Mesendoderm (in vitro differentiated cells): ENCODE measurements at regions not wholly inside any gene's neighbourhood (a gene's known extent, or its start where the extent isn't known, plus 50 kb on each side); places are given as distances from the start of the nearest gene placed in this dataset.

Experiments used
- DNase-seq: peaks from one replicate; pipeline ENCODE4 v3.0.0; 2013
- H2AK5ac ChIP-seq: 2 replicates; pipeline ENCODE4 v1.6.1; 2013; ENCODE audit warnings: low read length, inconsistent platforms
- H2BK120ac ChIP-seq: 2 replicates; pipeline ENCODE4 v1.6.1; 2013; ENCODE audit warnings: low read depth, mild to moderate bottlenecking, low read length, moderate library complexity, mixed read lengths
- H2BK15ac ChIP-seq: replicated peaks from 2 replicates; pipeline ENCODE4 v1.6.1; 2013; ENCODE audit warnings: low read depth, mild to moderate bottlenecking, moderate library complexity
- H2BK5ac ChIP-seq: 2 replicates; pipeline ENCODE4 v1.6.1; 2013; ENCODE audit warnings: low read length, inconsistent platforms
- H3K18ac ChIP-seq: 2 replicates; pipeline ENCODE4 v1.6.1; 2013; ENCODE audit warnings: mild to moderate bottlenecking, low read length, mixed read lengths
- H3K23ac ChIP-seq: one replicate; pipeline ENCODE4 v1.6.1; 2013; ENCODE audit warnings: low read length
- H3K27ac ChIP-seq: 2 replicates; pipeline ENCODE4 v1.5.1; 2013; ENCODE audit warnings: low read depth, mild to moderate bottlenecking, inconsistent platforms, low read length, moderate library complexity
- H3K27me3 ChIP-seq: 2 replicates; pipeline ENCODE4 v1.6.1; 2013; ENCODE audit warnings: low read length, control low read depth, mild to moderate bottlenecking, inconsistent platforms; ENCODE audit not compliant: insufficient read depth, poor library complexity
- H3K36me3 ChIP-seq: 2 replicates; pipeline ENCODE4 v1.6.1; 2013; ENCODE audit warnings: low read length, inconsistent platforms; ENCODE audit not compliant: control insufficient read depth, insufficient read depth
- H3K4ac ChIP-seq: one replicate; pipeline ENCODE4 v1.6.1; 2013; ENCODE audit warnings: low read depth, mild to moderate bottlenecking, low read length, moderate library complexity
- H3K4me1 ChIP-seq: 2 replicates; pipeline ENCODE4 v1.6.1; 2013; ENCODE audit warnings: low read depth, low read length, inconsistent platforms; ENCODE audit not compliant: control insufficient read depth
- H3K4me2 ChIP-seq: 2 replicates; pipeline ENCODE4 v1.6.1; 2013; ENCODE audit warnings: low read length
- H3K4me3 ChIP-seq: 2 replicates; pipeline ENCODE4 v1.5.1; 2013; ENCODE audit warnings: mild to moderate bottlenecking, low read length
- H3K56ac ChIP-seq: one replicate; pipeline ENCODE4 v1.6.1; 2013; ENCODE audit warnings: low read length
- H3K79me1 ChIP-seq: 2 replicates; pipeline ENCODE4 v1.6.1; 2013; ENCODE audit warnings: low read length, inconsistent platforms
- H3K79me2 ChIP-seq: 2 replicates; pipeline ENCODE4 v1.6.1; 2013; ENCODE audit warnings: mild to moderate bottlenecking, low read length; ENCODE audit not compliant: control insufficient read depth, insufficient read depth
- H3K9ac ChIP-seq: 2 replicates; pipeline ENCODE4 v1.6.1; 2013; ENCODE audit warnings: low read length, inconsistent platforms
- H4K5ac ChIP-seq: one replicate; pipeline ENCODE4 v1.6.1; 2013; ENCODE audit warnings: low read length
- H4K8ac ChIP-seq: one replicate; pipeline ENCODE4 v1.6.1; 2013; ENCODE audit warnings: low read depth, mild to moderate bottlenecking, control low read depth, low read length, moderate library complexity
- WGBS: extraction: QIAGEN DNeasy Blood & Tissue Kit; methylation state at CpG from one replicate; pipeline ENCODE4 v1.1.7; 2013; ENCODE audit warnings: low lambda C conversion rate, missing lambda C conversion rate; ENCODE audit not compliant: insufficient coverage; ENCODE audit errors: extremely low coverage; 5-methylcytosine and 5-hydroxymethylcytosine counted together

- H3K23ac ChIP-seq = no peak overlapping the region
- no peak overlapping the region for H4K5ac ChIP-seq
- H3K4ac ChIP-seq = no peak overlapping the region
- H4K8ac ChIP-seq = no peak overlapping the region
- no peaks in the 10 kb centered on the region for H3K79me1 ChIP-seq
- no peak for DNase-seq
- H3K36me3 ChIP-seq = no peaks in the 10 kb centered on the region
- no peak overlapping the region for H2BK5ac ChIP-seq
- H3K9ac ChIP-seq = no peak overlapping the region
- H2BK15ac ChIP-seq = no peak overlapping the region
- H3K79me2 ChIP-seq = no peaks in the 10 kb centered on the region
- no peak overlapping the region for H3K4me3 ChIP-seq
- no peak overlapping the region for H2BK120ac ChIP-seq
- H3K27ac ChIP-seq = no peak overlapping the region
- no CpG with 5 or more reads among the region's 2 CpGs for WGBS
- H3K27me3 ChIP-seq = no peaks in the 10 kb centered on the region
- no peak overlapping the region for H2AK5ac ChIP-seq
- H3K18ac ChIP-seq = no peak overlapping the region
- H3K56ac ChIP-seq = no peak overlapping the region
- H3K4me2 ChIP-seq = no peak overlapping the region
- H3K4me1 ChIP-seq = no peaks in the 10 kb centered on the region
These were observed 134.5 kb upstream of the PRSS16 start for GRCh38 chr6:27112974-27113373.

- H3K4me2 ChIP-seq = no peak overlapping the region
- H3K56ac ChIP-seq = no peak overlapping the region
- no peaks in the 10 kb centered on the region for H3K27me3 ChIP-seq
- no peak overlapping the region for H4K8ac ChIP-seq
- H3K4ac ChIP-seq = no peak overlapping the region
- no peaks in the 10 kb centered on the region for H3K4me1 ChIP-seq
- H3K18ac ChIP-seq = no peak overlapping the region
- H2BK120ac ChIP-seq = no peak overlapping the region
- no peaks in the 10 kb centered on the region for H3K79me2 ChIP-seq
- H3K4me3 ChIP-seq = no peak overlapping the region
- WGBS = no CpG with 5 or more reads among the region's 1 CpG
- no peak for DNase-seq
- no peak overlapping the region for H3K9ac ChIP-seq
- H2BK15ac ChIP-seq = no peak overlapping the region
- H4K5ac ChIP-seq = no peak overlapping the region
- H2BK5ac ChIP-seq = no peak overlapping the region
- no peaks in the 10 kb centered on the region for H3K36me3 ChIP-seq
- no peak overlapping the region for H2AK5ac ChIP-seq
- H3K79me1 ChIP-seq = no peaks in the 10 kb centered on the region
- no peak overlapping the region for H3K27ac ChIP-seq
- no peak overlapping the region for H3K23ac ChIP-seq
These were observed 128.2 kb upstream of the PRSS16 start for GRCh38 chr6:27119329-27119728.

GRCh38 chr6:27119761-27120160, 127.7 kb upstream of the PRSS16 start:
- Histone ChIP-seq H2BK15ac (no peak overlapping the region), H2BK120ac (no peak overlapping the region), H3K18ac (no peak overlapping the region), H4K8ac (no peak overlapping the region), H2BK5ac (no peak overlapping the region), H3K23ac (no peak overlapping the region), H3K79me1 (no peaks in the 10 kb centered on the region), H3K4me1 (no peaks in the 10 kb centered on the region), H3K4ac (no peak overlapping the region), H3K27me3 (no peaks in the 10 kb centered on the region), H3K4me3 (no peak overlapping the region), H2AK5ac (no peak overlapping the region), H3K27ac (no peak overlapping the region), H3K4me2 (no peak overlapping the region), H3K36me3 (no peaks in the 10 kb centered on the region), H4K5ac (no peak overlapping the region), H3K79me2 (no peaks in the 10 kb centered on the region), H3K56ac (no peak overlapping the region), H3K9ac (no peak overlapping the region)
- WGBS = no CpG with 5 or more reads among the region's 2 CpGs
- DNase-seq = no peak

GRCh38 chr6:27121640-27122039, 125.9 kb upstream of the PRSS16 start:
- no peak overlapping the region for H2BK15ac ChIP-seq
- H3K4me1 ChIP-seq = no peaks in the 10 kb centered on the region
- no peak overlapping the region for H3K4me2 ChIP-seq
- no peak for DNase-seq
- H3K4ac ChIP-seq = no peak overlapping the region
- H3K23ac ChIP-seq = no peak overlapping the region
- WGBS = no CpG with 5 or more reads among the region's 2 CpGs
- no peaks in the 10 kb centered on the region for H3K36me3 ChIP-seq
- H3K27me3 ChIP-seq = no peaks in the 10 kb centered on the region
- no peak overlapping the region for H2BK120ac ChIP-seq
- H3K18ac ChIP-seq = no peak overlapping the region
- no peaks in the 10 kb centered on the region for H3K79me2 ChIP-seq
- no peak overlapping the region for H3K27ac ChIP-seq
- no peak overlapping the region for H4K8ac ChIP-seq
- no peak overlapping the region for H3K9ac ChIP-seq
- no peak overlapping the region for H3K4me3 ChIP-seq
- no peak overlapping the region for H2AK5ac ChIP-seq
- H4K5ac ChIP-seq = no peak overlapping the region
- no peaks in the 10 kb centered on the region for H3K79me1 ChIP-seq
- H3K56ac ChIP-seq = no peak overlapping the region
- H2BK5ac ChIP-seq = no peak overlapping the region

GRCh38 chr6:27124252-27124657, 123.2 kb upstream of the PRSS16 start:
- Histone ChIP-seq H3K27me3 (no peaks in the 10 kb centered on the region), H3K27ac (no peak overlapping the region), H3K18ac (no peak overlapping the region), H3K4me2 (no peak overlapping the region), H3K36me3 (no peaks in the 10 kb centered on the region), H3K79me2 (no peaks in the 10 kb centered on the region), H4K5ac (no peak overlapping the region), H2AK5ac (no peak overlapping the region), H2BK15ac (no peak overlapping the region), H4K8ac (no peak overlapping the region), H3K56ac (no peak overlapping the region), H3K79me1 (no peaks in the 10 kb centered on the region), H3K4me3 (no peak overlapping the region), H2BK120ac (no peak overlapping the region), H2BK5ac (no peak overlapping the region), H3K9ac (no peak overlapping the region), H3K23ac (no peak overlapping the region), H3K4me1 (no peaks in the 10 kb centered on the region), H3K4ac (no peak overlapping the region)
- WGBS = no CpG with 5 or more reads among the region's 4 CpGs
- no peak for DNase-seq

GRCh38 chr6:27126046-27126814, 121.3 kb upstream of the PRSS16 start:
- no peak overlapping the region for H3K4me3 ChIP-seq

More at GRCh38 chr6:27126046-27126814, 121.3 kb upstream of the PRSS16 start:
- H2BK15ac ChIP-seq = no peak overlapping the region
- no peak overlapping the region for H2AK5ac ChIP-seq
- no peaks in the 10 kb centered on the region for H3K79me2 ChIP-seq
- H3K79me1 ChIP-seq = no peaks in the 10 kb centered on the region
- H2BK120ac ChIP-seq = no peak overlapping the region
- no peaks in the 10 kb centered on the region for H3K4me1 ChIP-seq
- H4K8ac ChIP-seq = no peak overlapping the region
- H3K4ac ChIP-seq = no peak overlapping the region
- no peaks in the 10 kb centered on the region for H3K27me3 ChIP-seq
- no peak overlapping the region for H2BK5ac ChIP-seq
- no peak overlapping the region for H3K27ac ChIP-seq
- H3K36me3 ChIP-seq = no peaks in the 10 kb centered on the region
- no peak overlapping the region for H3K23ac ChIP-seq
- WGBS = no CpG with 5 or more reads among the region's 6 CpGs
- no peak overlapping the region for H3K56ac ChIP-seq
- no peak for DNase-seq
- no peak overlapping the region for H4K5ac ChIP-seq
- H3K9ac ChIP-seq = no peak overlapping the region
- H3K4me2 ChIP-seq = no peak overlapping the region
- no peak overlapping the region for H3K18ac ChIP-seq
